HUES64 (cell line): ENCODE measurements at regions not wholly inside any gene's neighbourhood (a gene's known extent, or its start where the extent isn't known, plus 50 kb on each side); places are given as distances from the start of the nearest gene placed in this dataset.

ENCODE experiments used
- H3K27ac ChIP-seq: 2 replicates; pipeline ENCODE4 v1.7.0; 2013; ENCODE audit warnings: low read depth, low read length, inconsistent platforms
- H3K27me3 ChIP-seq: 2 replicates; pipeline ENCODE4 v1.6.1; 2013; ENCODE audit warnings: mild to moderate bottlenecking, low read length; ENCODE audit not compliant: insufficient read depth
- H3K36me3 ChIP-seq: 2 replicates; pipeline ENCODE4 v1.6.1; 2013; ENCODE audit warnings: mild to moderate bottlenecking, low read length; ENCODE audit not compliant: insufficient read depth
- H3K4me1 ChIP-seq: 2 replicates; pipeline ENCODE4 v1.6.1; 2013; ENCODE audit warnings: mild to moderate bottlenecking, low read length, moderate library complexity; ENCODE audit not compliant: insufficient read depth
- H3K4me3 ChIP-seq: 2 replicates; pipeline ENCODE4 v1.5.1; 2013; ENCODE audit warnings: mild to moderate bottlenecking, low read length, moderate library complexity
- H3K9ac ChIP-seq: 2 replicates; pipeline ENCODE4 v1.6.1; 2013; ENCODE audit warnings: mild to moderate bottlenecking, low read depth, low read length
- H3K9me3 ChIP-seq: 2 replicates; pipeline ENCODE4 v1.6.1; 2013; ENCODE audit warnings: low read depth, low read length; ENCODE audit not compliant: insufficient read depth
- WGBS: fragments of 150-250, 120-280 bp; methylation state at CpG from one replicate; pipeline ENCODE4 v1.1.7; 2013; ENCODE audit warnings: missing lambda C conversion rate; 5-methylcytosine and 5-hydroxymethylcytosine counted together

DNA sequence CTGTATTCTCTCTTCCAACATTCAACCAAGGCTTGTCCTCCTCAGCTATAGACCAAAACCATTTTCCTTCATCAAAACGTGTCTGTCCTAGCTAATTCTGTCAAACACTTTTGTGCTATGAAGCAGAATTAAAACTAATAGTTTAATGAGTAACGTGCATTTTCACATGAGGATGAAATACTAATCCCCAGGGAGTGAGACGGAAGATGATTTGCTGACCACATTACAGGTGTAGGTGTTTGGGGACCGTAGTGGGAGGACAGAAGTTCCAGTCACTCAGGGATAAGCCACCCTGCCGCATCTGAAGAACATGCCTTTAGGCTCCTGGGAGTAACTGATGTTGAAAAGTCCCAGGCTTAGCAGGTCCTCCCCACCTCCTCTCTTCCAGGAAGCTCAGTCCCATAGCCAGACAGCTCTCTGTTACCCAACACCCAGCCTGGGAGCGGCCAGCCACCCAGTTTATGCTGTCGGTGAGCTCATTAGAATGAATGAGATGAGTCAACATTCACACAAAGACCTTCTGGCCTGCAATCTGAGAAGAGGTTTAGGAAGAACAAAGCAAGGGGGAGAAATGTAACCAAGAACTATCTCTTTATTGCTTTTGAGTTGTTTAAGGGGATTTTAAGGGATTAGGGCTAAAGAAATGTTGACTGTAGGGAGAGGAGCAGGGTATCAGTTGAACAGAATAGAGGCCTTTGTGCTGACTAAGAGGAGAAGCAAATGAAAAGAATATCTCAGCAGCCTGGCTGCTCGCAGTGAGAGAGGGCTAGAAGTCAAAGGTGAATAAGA is 122.5 kb downstream of the FOXI3 start:
- Histone ChIP-seq H3K36me3 (no peaks in the 10 kb centered on the region), H3K4me1 (peaks cover 25% of the 10 kb centered on the region), H3K9me3 (no peaks in the 10 kb centered on the region), H3K27me3 (peaks cover 29% of the 10 kb centered on the region; the same call in 1 of the 2 replicates), H3K4me3 (no peak overlapping the region), H3K9ac (peak overlapping the region; percentile 27; the same call in 1 of the 2 replicates), H3K27ac (peak overlapping the region; percentile 55; the same call in 1 of the 2 replicates)
- WGBS = 43% methylated on average over 7 of the region's 8 CpGs

DNA sequence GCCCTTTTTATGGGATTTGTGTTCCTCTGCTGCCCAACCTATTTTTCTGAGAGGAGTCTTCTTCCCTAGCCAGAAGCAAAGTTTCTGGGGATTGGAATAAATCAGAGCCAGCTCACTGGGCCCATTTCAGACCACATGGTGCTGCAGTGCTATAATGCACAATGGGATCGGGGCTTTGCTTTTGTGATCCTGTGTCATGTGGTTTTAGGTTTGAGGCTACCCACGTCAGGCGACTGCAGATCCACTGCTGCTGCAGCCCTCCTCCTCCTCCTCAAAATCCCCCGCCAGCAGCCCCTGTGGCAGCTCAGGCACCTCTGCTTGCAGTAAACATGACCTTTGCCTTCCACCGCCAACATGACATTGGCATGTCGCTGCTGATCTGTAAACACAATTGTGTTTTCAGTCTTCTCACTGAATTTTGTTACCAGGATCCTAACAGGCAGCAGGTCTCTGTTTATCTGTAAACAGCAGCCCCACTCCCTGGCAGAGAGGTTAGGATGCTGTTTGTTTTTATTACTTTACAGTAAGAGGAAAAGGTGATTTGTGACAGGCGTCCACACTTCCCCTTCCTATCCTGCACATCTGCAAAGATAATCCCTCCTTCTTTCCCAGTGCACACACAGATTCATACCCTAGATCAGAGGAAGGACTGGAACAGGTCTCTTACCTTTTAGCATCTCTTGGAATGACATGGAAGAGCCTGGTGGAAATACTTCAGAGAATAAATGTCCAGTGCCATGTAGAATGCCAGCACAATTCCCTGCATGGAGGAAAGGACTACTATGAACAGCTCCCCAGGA is 130.8 kb downstream of the FOXI3 start:
- Histone ChIP-seq H3K4me1 (peaks cover 10% of the 10 kb centered on the region), H3K9me3 (no peaks in the 10 kb centered on the region), H3K36me3 (no peaks in the 10 kb centered on the region), H3K4me3 (no peak overlapping the region), H3K9ac (no peak overlapping the region), H3K27me3 (0 out of 2 replicates have a peak, but pooled peaks cover 3% of the 10 kb centered on the region), H3K27ac (no peak overlapping the region)
- 54% methylated on average over 7 of the region's 7 CpGs for WGBS

DNA sequence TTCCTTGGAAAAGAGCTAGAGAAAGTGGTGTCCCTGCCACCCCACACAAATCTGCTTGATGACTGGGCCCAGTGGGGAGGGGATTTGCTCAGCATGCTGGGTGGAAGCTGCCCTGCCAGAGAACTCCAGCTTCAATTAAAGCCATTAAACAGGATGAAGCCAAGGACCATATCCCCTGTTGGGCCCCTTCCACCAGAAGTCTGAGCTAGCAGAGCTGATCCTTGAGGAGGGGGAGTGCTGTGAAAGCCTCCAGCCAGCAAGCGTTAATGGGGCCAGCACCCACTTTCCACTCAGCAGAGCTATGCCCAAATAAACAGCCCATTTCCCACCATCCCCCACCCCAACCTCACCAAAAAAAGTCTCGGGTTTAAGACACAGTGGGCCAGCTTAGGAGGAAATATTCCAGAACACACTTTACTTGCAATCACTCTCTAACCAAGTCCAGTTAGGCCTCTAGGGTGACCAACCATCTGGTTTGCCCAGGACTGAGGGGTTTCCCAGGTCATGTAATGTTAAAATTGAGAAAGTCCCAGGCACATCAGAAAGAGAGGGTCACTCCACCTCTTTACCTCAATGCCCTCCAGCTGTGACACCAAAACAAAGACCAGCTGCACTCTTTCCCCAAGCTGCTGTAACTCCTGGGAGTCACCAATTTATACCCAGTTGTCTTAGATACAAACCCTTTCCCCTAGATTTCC is 132.3 kb downstream of the FOXI3 start:
- 82% methylated on average over 2 of the region's 2 CpGs for WGBS
- Histone ChIP-seq H3K4me3 (no peak overlapping the region), H3K36me3 (no peaks in the 10 kb centered on the region), H3K27me3 (0 out of 2 replicates have a peak, but pooled peaks cover 3% of the 10 kb centered on the region), H3K9ac (no peak overlapping the region), H3K27ac (no peak overlapping the region), H3K4me1 (peaks cover 10% of the 10 kb centered on the region), H3K9me3 (no peaks in the 10 kb centered on the region)

DNA sequence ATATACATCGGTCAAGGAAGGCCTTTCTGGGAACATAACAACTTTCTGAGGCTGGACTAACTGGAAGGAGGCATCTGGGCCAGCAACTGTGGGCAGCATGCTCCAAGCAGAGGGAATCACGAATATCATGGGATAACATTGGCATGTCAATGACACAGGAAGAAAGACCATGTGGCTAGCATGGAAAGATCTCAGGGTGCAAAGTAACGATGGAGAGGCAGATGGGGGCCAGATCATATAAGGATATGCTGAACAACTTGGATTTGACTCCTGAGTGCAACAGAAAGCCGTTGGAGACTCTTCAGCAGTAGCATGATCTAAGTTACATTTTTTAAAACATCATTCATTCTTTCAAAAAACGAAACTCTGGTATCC is 133.6 kb downstream of the FOXI3 start:
- H3K9ac ChIP-seq = no peak overlapping the region
- H3K4me1 ChIP-seq = peaks cover 10% of the 10 kb centered on the region; the same call in 1 of the 2 replicates
- H3K4me3 ChIP-seq = no peak overlapping the region
- 0 out of 2 replicates have a peak, but pooled peaks cover 3% of the 10 kb centered on the region for H3K27me3 ChIP-seq
- WGBS = 88% methylated on average over 5 of the region's 5 CpGs
- 0 out of 2 replicates have a peak, but pooled peaks cover 3% of the 10 kb centered on the region for H3K9me3 ChIP-seq
- no peaks in the 10 kb centered on the region for H3K36me3 ChIP-seq
- H3K27ac ChIP-seq = no peak overlapping the region

DNA sequence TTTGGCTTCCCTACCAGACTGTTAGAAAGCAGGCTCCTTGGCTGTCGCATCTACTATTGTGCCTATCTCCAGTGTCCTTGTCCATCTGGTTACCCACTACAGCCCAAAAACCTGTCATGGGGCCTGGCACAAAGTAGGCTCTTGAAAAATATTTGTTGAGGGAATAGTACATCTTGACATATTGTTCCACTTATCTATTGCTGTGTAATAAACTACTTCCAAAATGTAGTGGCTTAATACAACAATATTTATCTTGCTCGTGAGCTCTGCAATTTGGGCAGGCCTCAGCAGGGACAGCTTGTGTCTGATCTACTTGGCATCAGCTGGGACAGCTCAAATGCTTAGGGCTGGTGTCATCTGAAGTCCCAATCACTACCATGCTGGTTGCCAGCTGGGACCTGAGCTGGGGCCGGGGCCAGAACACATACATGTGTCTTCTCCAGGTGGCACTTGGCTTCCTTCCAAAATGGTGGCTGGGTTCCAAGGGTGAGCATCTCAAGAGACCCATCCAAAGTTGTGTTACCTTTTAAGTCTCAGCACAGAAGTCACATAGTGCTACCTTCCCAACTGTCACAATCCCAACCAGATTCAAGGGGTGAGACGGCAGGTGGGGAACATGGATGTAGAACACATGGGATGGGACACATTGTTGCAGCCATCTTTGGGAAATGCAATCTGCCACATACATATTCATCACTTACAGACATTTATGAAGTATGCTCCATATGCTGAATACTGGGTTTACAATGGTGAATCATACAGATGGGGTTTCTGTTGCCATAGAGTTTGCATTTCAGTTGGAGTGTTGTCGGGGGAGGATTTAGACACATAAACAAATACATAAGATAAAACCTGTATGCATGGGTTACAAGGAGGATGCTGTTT is 134.2 kb downstream of the FOXI3 start:
- 92% methylated on average over 4 of the region's 5 CpGs for WGBS
- peaks cover 10% of the 10 kb centered on the region; the same call in 1 of the 2 replicates for H3K4me1 ChIP-seq
- H3K4me3 ChIP-seq = no peak overlapping the region
- 0 out of 2 replicates have a peak, but pooled peaks cover 3% of the 10 kb centered on the region for H3K9me3 ChIP-seq
- no peaks in the 10 kb centered on the region for H3K36me3 ChIP-seq
- H3K9ac ChIP-seq = no peak overlapping the region
- no peak overlapping the region for H3K27ac ChIP-seq
- H3K27me3 ChIP-seq = 0 out of 2 replicates have a peak, but pooled peaks cover 1% of the 10 kb centered on the region

DNA sequence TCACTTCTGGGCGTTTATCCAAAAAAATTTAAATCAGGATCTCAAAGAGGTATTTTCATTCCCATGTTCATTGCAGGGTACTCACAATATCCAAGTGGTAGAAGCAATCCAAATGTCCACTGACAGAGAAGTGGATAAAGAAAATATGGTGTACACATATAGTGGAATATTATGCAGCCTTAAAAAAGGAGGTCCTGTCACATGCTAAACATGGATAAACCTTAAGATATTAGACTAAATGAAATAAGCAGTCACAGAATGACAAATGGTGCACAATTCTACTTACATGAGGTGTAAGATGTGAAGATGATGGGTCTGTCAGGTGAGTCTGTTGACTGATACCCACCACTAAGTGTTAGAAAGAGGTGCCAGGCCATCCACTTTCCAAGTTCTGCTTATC is 140.6 kb downstream of the THNSL2 start:
- 95% methylated on average over 1 of the region's 1 CpG for WGBS

DNA sequence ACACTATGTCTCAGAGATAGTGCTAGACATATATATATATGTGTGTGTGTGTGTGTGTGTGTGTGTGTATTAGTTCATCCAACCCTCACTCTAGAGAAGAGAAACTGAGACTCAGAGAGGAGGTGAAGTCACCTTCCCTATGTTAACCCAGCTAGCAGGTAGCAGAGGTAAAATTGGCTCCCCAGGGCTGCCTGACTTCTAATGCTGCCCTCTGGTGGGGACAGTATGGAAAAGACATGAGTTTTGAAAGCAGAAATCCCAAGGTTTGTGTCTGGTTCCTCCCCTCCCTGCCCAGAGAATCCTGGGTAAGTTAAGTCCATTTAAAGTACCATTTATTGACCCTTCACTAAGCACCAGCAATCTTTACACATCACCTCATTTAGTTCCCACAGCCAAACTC is 137.7 kb downstream of the THNSL2 start:
- H3K9me3 ChIP-seq = peaks cover 8% of the 10 kb centered on the region
- no peaks in the 10 kb centered on the region for H3K27me3 ChIP-seq
- H3K36me3 ChIP-seq = no peaks in the 10 kb centered on the region
- H3K4me1 ChIP-seq = no peaks in the 10 kb centered on the region
- no peak overlapping the region for H3K4me3 ChIP-seq
- no peak overlapping the region for H3K27ac ChIP-seq
- H3K9ac ChIP-seq = no peak overlapping the region

More for the DNA sequence above, 140.6 kb downstream of the THNSL2 start:
- no peak overlapping the region for H3K27ac ChIP-seq
- H3K9me3 ChIP-seq = peaks cover 12% of the 10 kb centered on the region
- H3K9ac ChIP-seq = no peak overlapping the region
- no peaks in the 10 kb centered on the region for H3K36me3 ChIP-seq
- H3K4me3 ChIP-seq = no peak overlapping the region
- H3K27me3 ChIP-seq = no peaks in the 10 kb centered on the region
- no peaks in the 10 kb centered on the region for H3K4me1 ChIP-seq

DNA sequence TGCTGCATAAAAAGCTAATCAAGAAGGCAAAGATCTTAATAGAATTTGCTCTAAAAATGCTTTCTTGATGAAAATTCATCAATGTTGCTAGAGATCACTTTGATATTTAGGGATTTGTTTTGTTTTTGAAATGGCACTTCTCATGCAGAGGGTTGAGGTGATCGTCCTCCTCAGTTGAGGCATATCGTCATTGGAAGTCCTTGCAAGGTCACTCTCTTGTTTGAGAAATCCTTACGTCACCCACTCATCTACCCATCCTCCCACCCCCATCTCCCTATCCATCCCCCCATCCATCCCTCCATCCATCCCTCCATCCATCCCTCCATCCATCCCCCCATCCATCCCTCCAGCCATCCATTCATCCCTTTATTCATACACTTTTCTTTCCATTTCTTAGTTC is 133.7 kb downstream of the THNSL2 start:
- Histone ChIP-seq H3K27ac (no peak overlapping the region), H3K36me3 (no peaks in the 10 kb centered on the region), H3K9ac (no peak overlapping the region), H3K4me1 (no peaks in the 10 kb centered on the region), H3K9me3 (peaks cover 4% of the 10 kb centered on the region), H3K27me3 (no peaks in the 10 kb centered on the region), H3K4me3 (no peak overlapping the region)
- 94% methylated on average over 3 of the region's 3 CpGs for WGBS

DNA sequence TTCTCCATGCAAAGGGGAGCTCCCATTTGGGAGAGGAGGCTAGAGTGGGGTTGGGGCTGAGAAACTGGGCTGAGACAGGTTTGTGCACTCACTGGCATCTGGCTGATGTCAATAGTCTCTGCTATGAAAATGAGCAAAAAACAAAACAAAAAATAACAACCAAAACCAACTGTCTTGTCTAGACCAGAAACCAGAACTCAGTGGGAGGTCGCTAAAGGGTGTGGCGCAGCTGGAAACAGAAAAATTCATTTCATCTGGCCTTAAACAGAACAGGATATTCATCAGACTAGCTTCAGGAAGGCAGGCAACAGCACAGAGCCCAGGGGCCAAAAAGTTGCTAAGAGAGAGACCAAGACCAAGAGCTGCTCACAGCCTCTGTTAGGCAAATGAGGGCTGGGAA is 126.1 kb downstream of the THNSL2 start:
- WGBS = 92% methylated on average over 2 of the region's 2 CpGs
- Histone ChIP-seq H3K27ac (no peak overlapping the region), H3K4me3 (no peak overlapping the region), H3K27me3 (no peaks in the 10 kb centered on the region), H3K9ac (no peak overlapping the region), H3K36me3 (no peaks in the 10 kb centered on the region), H3K4me1 (no peaks in the 10 kb centered on the region), H3K9me3 (no peaks in the 10 kb centered on the region)

DNA sequence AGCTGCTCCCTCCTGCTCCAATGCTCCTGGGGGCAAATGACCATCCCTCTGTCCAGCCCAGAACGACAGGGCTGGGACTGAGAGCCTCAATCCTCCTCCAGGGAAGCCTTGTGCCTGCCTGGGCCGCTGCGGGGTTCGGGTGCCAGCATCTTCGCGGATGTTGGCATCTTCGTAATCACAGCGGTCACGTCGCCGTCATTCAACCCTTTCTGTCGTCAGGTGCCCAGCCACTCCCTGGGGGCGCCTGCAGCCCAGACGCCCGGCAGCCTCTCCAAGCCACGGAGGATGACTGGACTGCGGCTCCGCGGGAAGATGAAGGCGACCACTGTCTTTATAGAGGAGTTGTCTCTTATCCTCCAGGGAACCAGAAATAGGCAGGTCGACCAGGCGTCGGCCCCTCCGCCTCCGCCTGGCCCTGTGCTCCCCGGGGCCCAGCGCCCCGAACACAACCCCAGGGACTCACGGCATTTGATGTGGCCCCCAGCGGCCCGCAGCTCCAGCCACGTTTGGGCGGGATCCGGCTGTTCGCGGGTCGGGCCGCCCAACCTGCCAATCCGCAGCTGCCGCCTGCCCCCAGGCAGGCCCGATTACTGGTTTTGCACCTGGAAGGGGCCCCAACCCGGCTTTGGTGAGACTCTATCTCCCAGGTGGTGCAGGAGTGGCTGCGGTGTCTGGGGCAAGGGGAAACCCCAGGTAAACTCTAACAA is 113.9 kb downstream of the THNSL2 start:
- Histone ChIP-seq H3K4me3 (no peak overlapping the region), H3K36me3 (no peaks in the 10 kb centered on the region), H3K27me3 (no peaks in the 10 kb centered on the region), H3K4me1 (no peaks in the 10 kb centered on the region), H3K9me3 (no peaks in the 10 kb centered on the region), H3K27ac (no peak overlapping the region), H3K9ac (no peak overlapping the region)
- WGBS = 95% methylated on average over 43 of the region's 43 CpGs
